Suppressor macrophage treated with lipopolysaccharide for 4 hours (primary cell): ENCODE measurements at regions not wholly inside any gene's neighbourhood (a gene's known extent, or its start where the extent isn't known, plus 50 kb on each side); places are given as distances from the start of the nearest gene placed in this dataset.

Source experiments
- DNase-seq: peaks from one replicate; pipeline ENCODE4 v3.0.0-alpha.2; 2020

DNA sequence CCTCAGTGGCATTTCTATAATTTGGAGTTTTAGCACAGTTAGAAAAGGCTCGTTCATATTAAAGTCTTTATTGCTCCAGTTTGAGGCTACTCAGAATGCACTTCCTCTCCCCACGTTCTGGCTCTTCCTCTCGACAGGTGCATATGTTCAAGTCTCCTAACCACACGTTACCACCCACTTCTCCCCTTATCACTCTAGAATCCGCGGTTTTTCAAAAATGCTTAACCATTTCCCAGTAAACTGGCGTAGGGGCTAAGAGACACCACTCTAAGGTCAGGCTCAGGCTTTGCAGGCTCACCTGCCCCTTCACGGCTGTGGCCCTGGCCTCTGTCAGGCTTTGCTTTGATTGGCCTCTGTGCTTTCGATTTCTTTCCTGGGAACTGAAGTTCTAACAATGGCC lies 383.6 kb downstream of the GLRX3 start:
- DNase-seq = no peak

DNA sequence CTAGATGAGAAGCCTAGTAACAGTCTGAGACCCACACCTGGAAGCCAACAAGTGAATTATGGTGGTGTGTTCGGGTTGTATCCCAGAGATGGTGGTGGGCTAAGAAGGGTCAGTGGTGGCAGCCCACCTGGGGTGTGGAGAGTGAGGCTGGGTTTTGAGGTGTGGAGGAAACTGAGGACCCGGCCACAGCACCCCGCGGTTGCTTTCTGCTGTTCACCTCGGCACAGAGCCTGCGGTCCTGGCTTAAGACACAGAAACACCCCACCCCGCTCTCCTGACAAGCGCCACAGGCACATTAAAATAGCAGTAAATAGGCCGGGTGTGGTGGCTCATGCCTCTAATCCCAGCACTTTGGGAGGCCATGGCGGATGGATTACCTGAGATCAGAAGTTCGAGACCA lies 395.1 kb downstream of the GLRX3 start:
- no peak for DNase-seq

DNA sequence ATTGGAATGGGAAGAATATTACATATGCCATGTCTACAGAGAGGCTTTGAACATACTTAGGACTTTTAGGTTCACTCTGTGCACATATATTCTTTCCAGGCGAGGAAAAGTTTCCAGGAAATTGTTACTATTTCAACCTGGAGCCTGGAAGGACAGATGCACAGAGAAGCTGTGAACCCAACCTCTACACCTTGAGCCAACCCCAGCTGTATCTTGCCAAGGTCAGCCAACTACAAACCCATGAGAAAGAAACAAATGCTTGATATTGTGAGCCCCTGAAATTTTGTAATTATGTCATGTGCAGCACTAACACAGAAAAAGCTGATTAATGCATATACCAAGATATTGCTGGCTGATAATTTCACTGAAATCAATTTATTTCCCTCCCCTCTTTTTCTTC lies 404.9 kb downstream of the GLRX3 start:
- no peak for DNase-seq

DNA sequence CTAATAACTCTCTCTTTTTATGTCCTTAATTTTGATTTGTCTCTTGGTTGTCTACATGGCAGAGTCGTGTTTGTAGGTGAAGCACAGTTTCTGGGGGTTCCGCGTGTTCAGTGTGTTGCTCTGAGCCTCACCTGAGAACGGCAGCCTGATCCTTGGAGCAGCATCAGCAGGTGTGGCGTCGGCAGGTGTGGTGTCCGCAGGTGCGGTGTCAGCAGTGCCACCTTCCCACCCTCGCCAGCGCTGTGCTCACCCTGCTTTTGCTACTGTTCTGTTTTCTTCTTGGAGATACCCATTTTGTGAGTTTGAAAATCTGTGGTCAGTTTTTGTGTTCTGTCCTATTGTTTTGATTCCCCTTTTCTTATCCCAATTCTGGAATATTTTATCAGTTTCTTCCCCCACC lies 406.6 kb downstream of the GLRX3 start:
- DNase-seq = no peak

DNA sequence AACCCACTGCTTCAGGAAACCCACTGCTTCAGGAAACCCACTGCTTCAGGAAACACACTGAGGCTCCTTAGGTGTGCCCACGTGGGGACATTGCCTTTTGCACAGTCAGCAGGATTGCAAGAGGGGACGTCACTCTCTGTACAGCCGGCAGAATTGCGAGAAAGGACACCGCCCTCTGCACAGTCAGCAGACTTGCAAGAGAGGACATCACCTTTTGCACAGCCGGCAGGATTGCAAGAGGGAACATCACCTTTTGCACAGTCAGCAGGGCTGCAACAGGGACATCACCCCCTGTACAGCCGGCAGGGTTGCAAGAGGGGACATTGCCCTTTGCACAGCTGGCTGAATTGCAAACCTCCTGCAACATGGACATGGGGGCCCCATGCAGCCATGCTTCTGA lies 407.6 kb downstream of the GLRX3 start:
- no peak for DNase-seq

DNA sequence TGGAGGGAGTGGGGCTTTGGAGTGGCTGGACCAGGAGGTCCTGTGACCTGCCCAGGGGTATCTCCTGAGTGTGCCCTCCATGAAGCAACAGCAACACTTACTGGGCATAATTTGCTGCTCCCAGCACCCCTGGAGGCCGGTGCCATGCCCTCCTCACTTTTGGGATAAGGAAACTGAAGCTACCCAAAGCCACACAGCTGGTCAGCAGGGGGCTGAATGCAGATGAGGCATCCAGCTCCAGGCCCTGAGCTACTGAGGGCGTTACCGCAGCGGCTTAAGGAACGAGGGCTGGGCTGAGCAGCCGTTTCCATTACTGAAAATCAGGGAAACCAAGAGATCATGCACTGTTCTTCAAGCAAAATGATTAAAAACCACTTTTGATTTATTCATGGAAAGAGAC lies 408.9 kb downstream of the GLRX3 start:
- DNase-seq = no peak

- no peak for DNase-seq
Measured at GRCh38 chr10:130545697-130546096, 409.5 kb downstream of the GLRX3 start.

- no peak for DNase-seq
Measured at GRCh38 chr10:130546841-130547240, 410.6 kb downstream of the GLRX3 start.

DNA sequence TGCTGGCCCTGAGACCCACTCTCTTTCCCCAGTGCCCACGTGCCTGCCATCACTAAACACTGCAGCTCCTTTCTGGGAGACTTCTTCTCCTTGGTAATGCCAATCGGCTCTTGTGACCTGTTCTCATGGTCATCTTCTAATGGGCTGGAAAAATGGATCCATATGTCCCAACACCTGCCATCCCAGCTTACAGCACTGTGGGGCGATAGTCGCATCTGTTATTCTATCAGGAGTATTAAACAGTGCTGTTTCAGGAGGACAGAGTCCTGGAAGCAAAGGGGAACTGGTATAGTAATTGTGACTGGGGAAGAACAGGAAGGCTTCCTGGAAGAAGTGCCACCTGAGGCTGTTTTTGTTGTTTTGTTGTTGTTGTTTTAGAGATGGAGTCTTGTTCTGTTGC lies 411.2 kb downstream of the GLRX3 start:
- DNase-seq = peak; percentile 2

DNA sequence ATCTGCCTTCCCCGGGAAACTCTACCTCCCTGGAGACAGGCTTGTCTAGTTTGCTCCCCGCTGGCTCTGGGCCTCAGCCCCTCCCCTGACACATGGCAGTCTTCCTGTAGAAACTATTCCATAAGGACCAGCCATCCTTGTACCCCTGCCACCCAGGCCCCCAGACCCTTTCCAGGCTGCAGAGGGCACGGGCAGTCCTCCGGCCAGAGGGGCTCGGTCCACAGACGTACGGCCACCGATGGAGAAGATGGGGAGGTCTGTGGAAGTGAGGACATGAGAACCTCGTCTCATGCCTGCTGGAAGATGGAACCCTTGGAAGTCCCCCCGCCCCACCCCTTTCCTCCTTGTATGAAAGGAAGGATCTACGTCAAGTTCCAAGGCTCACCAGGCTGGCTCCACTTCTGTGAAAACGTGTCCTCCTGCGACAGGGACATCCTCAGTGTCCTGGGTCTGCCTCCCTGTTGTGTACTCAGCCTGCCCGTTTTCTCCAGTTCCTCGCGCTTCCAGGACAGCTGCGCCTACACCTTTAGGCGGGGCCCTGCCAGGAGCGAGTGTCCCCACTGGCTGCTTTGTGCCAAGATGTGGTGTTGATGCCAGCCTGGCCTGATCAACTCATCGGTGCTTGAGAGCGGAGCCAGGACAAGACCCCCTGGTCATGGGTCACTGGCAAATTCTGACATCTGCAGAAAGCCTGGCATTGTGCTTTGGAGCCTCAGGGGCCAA lies 414.9 kb downstream of the GLRX3 start:
- no peak for DNase-seq

GRCh38 chr10:130551676-130552075 lies 415.5 kb downstream of the GLRX3 start:
- no peak for DNase-seq

GRCh38 chr10:130553826-130554225 lies 417.6 kb downstream of the GLRX3 start:
- DNase-seq = no peak

- no peak for DNase-seq
Measured at GRCh38 chr10:130554701-130555410, 418.7 kb downstream of the GLRX3 start.

- DNase-seq = no peak
Measured at GRCh38 chr10:130555411-130555750, 419.2 kb downstream of the GLRX3 start.

DNA sequence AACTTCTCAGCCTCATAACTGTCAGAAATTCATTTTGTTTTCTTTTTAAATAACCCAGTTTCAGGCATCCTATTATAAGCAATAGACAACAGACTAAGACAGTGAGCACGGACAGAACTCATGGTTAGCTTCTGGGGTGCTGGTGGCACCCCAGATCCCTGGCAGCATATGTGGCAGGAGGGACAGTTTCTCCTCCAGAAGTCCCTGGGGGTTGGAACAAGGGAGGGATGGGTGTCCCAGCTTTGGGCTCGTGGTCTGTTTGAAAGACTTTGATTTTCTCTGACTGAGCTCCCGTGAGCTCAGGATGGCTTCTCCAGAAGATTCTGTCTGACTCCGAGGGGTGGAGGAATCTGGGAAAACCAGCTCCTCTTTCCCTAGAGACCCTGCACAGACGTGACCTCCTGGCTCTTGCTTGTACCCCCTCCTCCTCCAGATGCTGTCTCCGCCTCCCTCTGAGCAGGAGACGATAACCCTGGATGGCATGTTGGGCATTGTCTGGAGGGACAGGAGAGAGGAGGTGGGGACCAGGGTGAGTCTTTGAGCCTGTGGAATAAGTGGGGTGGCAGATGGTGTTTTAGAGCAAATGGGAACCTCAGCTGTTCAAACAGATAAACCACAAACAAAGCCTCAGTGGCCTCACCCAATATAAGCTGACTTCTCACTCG lies 421.1 kb downstream of the GLRX3 start:
- no peak for DNase-seq

DNA sequence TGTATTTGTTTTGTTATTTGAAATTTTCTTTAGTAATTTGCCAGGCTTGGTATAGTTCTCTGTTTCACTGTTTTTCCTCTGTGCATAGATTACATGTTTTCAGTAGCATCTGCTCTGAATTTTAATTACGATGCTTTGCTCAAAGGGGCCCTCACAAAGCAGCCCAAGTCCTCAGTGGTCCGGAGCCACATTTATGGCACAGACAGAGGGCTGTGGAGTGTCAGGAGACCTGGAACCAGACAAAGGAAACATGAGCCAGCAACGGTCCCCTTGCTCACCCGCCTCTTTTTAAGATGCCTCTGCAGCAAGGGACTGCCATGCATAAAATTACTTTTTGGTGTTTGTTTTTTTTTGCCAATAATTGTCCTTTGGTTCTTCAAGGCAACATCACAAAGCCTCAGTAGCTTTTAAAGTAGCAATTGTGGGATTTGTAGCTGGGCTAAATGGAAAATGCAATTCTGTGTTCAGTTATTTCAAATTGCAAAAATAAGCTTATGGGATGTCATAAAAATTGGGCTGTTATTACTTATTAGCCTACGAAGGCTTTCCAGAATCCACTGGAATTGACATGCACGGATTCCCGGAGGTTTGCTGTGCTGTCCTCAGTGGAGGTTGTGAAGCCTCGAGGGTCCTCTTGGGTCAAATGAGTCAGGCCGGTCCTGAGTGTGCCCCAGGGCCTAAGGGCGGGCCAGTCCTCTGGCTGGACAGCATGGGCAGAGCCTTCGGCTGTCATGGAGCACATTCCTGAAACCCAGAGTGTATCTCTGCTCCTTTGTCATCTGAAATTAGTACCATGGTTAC lies 422.8 kb downstream of the GLRX3 start:
- DNase-seq = no peak

DNA sequence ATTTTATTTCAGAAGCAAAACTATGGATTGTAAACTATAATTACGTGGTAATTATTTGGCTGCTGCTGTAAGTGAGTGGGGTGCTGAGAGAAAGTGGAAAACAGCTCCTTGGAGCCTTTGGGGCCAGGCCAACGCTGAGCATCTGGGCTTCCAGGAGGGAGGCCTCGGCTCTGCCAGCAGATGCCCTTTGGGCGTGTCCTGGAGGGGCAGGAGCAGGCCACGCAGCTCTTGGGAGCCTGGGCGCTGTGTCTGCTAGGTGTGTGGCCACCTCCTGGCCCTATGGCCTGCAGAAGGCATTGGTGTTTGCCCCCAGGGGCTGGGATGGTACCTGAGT lies 423.3 kb downstream of the GLRX3 start:
- DNase-seq = no peak

GRCh38 chr10:130560116-130560515 lies 423.9 kb downstream of the GLRX3 start:
- DNase-seq = no peak

- no peak for DNase-seq
Measured at GRCh38 chr10:130560573-130560972, 424.4 kb downstream of the GLRX3 start.

DNA sequence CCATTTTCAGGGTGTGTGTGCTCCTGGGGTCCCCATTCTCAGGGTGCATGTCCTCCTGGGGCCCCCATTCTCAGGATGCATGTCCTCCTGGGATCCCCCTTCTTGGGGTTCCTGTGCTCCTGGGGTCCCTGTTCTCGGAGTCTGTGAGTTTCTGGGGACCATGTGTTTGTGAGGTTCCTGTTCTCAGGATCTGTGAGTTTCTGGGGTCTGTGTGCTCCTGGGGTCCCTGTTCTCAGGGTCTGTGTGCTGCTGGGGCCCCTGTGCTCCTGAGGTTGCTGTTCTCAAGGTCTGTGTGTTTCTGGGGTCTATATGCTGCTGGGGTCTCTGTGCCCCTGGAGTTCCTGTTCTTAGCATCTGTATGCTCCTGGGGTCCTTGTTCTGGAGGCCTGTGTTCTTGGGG lies 425.5 kb downstream of the GLRX3 start:
- DNase-seq = no peak

DNA sequence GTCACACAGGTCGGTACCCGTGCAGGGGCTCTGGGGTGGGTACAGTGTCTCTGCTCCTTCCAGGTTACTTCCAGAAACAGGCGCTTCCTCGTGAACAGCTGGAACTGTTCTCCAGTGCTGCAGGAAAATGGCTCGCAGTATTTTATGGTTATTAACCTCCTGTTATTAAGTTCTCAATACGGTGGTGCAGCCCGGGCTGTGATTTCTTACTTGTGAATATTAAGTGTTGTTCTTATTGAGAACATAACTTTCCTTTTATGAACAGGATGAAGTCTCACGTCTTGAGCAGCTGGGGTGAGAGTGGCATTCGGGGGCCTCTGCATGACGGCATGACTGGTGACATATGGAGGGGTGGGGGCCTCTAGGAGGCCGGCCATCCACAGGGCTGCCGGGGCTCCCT lies 430.8 kb downstream of the GLRX3 start:
- DNase-seq = no peak

GRCh38 chr10:130567436-130567835 lies 431.2 kb downstream of the GLRX3 start:
- DNase-seq = no peak

DNA sequence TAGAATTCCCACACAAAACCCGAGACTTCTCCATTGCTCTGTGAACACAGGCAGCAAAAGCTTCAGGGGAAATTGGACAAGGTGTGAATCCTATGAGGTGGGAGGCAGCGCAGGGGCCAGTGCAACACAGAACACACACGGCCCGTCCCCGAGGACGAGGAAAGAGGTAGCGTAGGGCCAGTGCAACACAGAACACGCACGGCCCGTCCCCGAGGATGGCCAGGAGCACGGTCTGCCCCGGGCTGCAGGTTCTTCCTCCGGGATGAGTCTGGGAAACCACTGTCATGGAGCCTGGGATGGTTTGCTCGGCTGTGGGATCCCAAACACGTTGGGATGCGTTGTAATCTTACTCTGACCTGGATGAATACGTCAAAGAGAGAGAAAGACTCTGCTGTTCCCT lies 432.1 kb downstream of the GLRX3 start:
- DNase-seq = no peak

DNA sequence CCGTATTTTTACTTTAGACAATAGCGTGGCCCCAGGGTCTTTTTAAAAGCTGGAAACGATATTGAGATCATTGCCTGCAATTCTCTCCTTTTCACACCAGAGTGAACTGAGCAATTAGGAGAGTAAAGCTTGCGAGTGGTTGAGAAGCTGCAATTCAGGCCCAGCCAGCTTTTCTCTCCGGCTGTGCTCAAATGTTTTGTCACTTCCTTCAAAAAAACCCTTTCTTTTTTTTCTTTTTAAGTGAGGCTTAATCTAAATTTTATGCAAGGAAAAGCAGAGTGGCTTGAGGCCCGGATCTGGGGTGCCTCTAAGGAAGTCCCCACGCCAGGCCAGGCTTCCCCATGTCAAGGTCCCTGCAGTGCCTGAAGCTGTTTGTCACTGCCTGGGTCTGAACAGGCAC lies 433.9 kb downstream of the GLRX3 start:
- DNase-seq = no peak
